Effector CD4-positive, alpha-beta T cell (primary cell): ENCODE measurements at regions not wholly inside any gene's neighbourhood (a gene's known extent, or its start where the extent isn't known, plus 50 kb on each side); places are given as distances from the start of the nearest gene placed in this dataset.

ENCODE experiments used
- DNase-seq: peaks from one replicate; pipeline ENCODE4 v3.0.0-alpha.2; 2020

- no peak for DNase-seq
These were observed 707.3 kb upstream of the UBE2E2 start for GRCh38 chr3:22495791-22496190.

- DNase-seq: no peak
These were observed 706.5 kb upstream of the UBE2E2 start for GRCh38 chr3:22496641-22497040.

- DNase-seq: no peak
These were observed 696.3 kb upstream of the UBE2E2 start for GRCh38 chr3:22506871-22507270.

GRCh38 chr3:22507709-22508108, 695.4 kb upstream of the UBE2E2 start:
- no peak for DNase-seq

- DNase-seq: no peak
These were observed 679.2 kb upstream of the UBE2E2 start for GRCh38 chr3:22523925-22524324.

GRCh38 chr3:22526266-22526837, 676.8 kb upstream of the UBE2E2 start:
- DNase-seq: no peak

GRCh38 chr3:22536541-22536940, 666.6 kb upstream of the UBE2E2 start:
- no peak for DNase-seq

GRCh38 chr3:22537560-22537959, 665.6 kb upstream of the UBE2E2 start:
- no peak for DNase-seq

GRCh38 chr3:22542311-22542710, 660.8 kb upstream of the UBE2E2 start:
- no peak for DNase-seq

- DNase-seq: no peak
These were observed 647.2 kb upstream of the UBE2E2 start for GRCh38 chr3:22555753-22556435.

GRCh38 chr3:22565393-22565792, 637.7 kb upstream of the UBE2E2 start:
- DNase-seq: no peak

GRCh38 chr3:22568285-22568684, 634.8 kb upstream of the UBE2E2 start:
- no peak for DNase-seq

GRCh38 chr3:22569570-22569969, 633.6 kb upstream of the UBE2E2 start:
- DNase-seq: no peak

- no peak for DNase-seq
These were observed 622.1 kb upstream of the UBE2E2 start for GRCh38 chr3:22581007-22581406.

- DNase-seq: no peak
These were observed 620.9 kb upstream of the UBE2E2 start for GRCh38 chr3:22582266-22582665.

- DNase-seq: no peak
These were observed 617.6 kb upstream of the UBE2E2 start for GRCh38 chr3:22585504-22585903.

- DNase-seq: no peak
These were observed 617.2 kb upstream of the UBE2E2 start for GRCh38 chr3:22585911-22586310.

GRCh38 chr3:22587446-22587845, 615.7 kb upstream of the UBE2E2 start:
- no peak for DNase-seq

GRCh38 chr3:22593638-22594037, 609.5 kb upstream of the UBE2E2 start:
- DNase-seq: no peak

GRCh38 chr3:22594990-22595389, 608.1 kb upstream of the UBE2E2 start:
- no peak for DNase-seq

- no peak for DNase-seq
These were observed 596.7 kb upstream of the UBE2E2 start for GRCh38 chr3:22606461-22606860.

GRCh38 chr3:22606938-22607337, 596.2 kb upstream of the UBE2E2 start:
- DNase-seq: no peak

GRCh38 chr3:22608093-22608492, 595.0 kb upstream of the UBE2E2 start:
- no peak for DNase-seq

GRCh38 chr3:22608721-22609120, 594.4 kb upstream of the UBE2E2 start:
- no peak for DNase-seq

GRCh38 chr3:22609139-22609538, 594.0 kb upstream of the UBE2E2 start:
- no peak for DNase-seq
